CD4-positive, alpha-beta T cell (primary cell): ENCODE measurements at regions not wholly inside any gene's neighbourhood (a gene's known extent, or its start where the extent isn't known, plus 50 kb on each side); places are given as distances from the start of the nearest gene placed in this dataset.

Experiments used
- ATAC-seq: fragments of 200-7000 bp; cut with Tn5 transposase; one replicate; pipeline ENCODE4 v1.10.0; 2022; ENCODE audit warnings: mild to moderate bottlenecking; ENCODE audit not compliant: poor library complexity
- CTCF ChIA-PET: fragments of 350-600 bp; sonication (Branson Sonifier 250); formaldehyde crosslinking; loops from one replicate; lab custom pipeline; 2021; ENCODE audit warnings: antibody characterized with exemption, inconsistent platforms; lab: Charles Lee
- POLR2A ChIA-PET: fragments of 350-600 bp; sonication (Branson Sonifier 250); formaldehyde crosslinking; loops from one replicate; lab custom pipeline; 2021; ENCODE audit warnings: antibody characterized with exemption, inconsistent platforms; lab: Charles Lee
- DNase-seq, 14 experiments: peaks; one replicate each; pipeline ENCODE4 v3.0.0-alpha.2; 2013 to 2020; ENCODE audit warnings: mixed read lengths in 2 of 14
- H3K27ac ChIP-seq, 2 donors: one replicate each; pipeline versions ENCODE4 v1.5.1 to v1.7.0; 2013; ENCODE audit warnings: low read length in 2 of 2, low read depth in 1 of 2, mild to moderate bottlenecking in 1 of 2
- H3K27me3 ChIP-seq, 2 experiments: 1 replicate in 1 of 2; 2 replicates in 1 of 2; pipeline versions ENCODE4 v1.6.1 to v1.7.0; 2013; ENCODE audit warnings: low read length in 2 of 2, control low read depth in 1 of 2, mild to moderate bottlenecking in 1 of 2, moderate library complexity in 1 of 2; ENCODE audit not compliant: insufficient read depth in 2 of 2, control insufficient read depth in 1 of 2
- H3K36me3 ChIP-seq: one replicate; pipeline ENCODE4 v1.6.1; 2013; ENCODE audit warnings: low read length, control low read depth; ENCODE audit not compliant: insufficient read depth
- H3K4me1 ChIP-seq: one replicate; pipeline ENCODE4 v1.6.1; 2013; ENCODE audit warnings: low read length, control low read depth; ENCODE audit not compliant: insufficient read depth
- H3K4me3 ChIP-seq: one replicate; pipeline ENCODE4 v1.5.1; 2013; ENCODE audit warnings: mild to moderate bottlenecking, low read length, moderate library complexity
- H3K9me3 ChIP-seq, 2 experiments: 1 replicate in 1 of 2; 2 replicates in 1 of 2; pipeline versions ENCODE4 v1.6.1 to v1.7.0; 2013; ENCODE audit warnings: low read length in 2 of 2, mild to moderate bottlenecking in 2 of 2, control low read depth in 1 of 2, moderate library complexity in 1 of 2; ENCODE audit not compliant: control insufficient read depth in 1 of 2, insufficient read depth in 1 of 2
- H3K27ac Mint-ChIP-seq: one replicate; pipeline ENCODE4 v1.8.0; 2020; ENCODE audit warnings: mixed read lengths
- H3K27me3 Mint-ChIP-seq: one replicate; pipeline ENCODE4 v1.8.0; 2021; ENCODE audit warnings: mixed read lengths
- H3K36me3 Mint-ChIP-seq: one replicate; pipeline ENCODE4 v1.8.0; 2021; ENCODE audit warnings: low read depth, mixed read lengths
- H3K4me1 Mint-ChIP-seq: one replicate; pipeline ENCODE4 v1.8.0; 2021; ENCODE audit warnings: low read depth, mixed read lengths
- H3K4me3 Mint-ChIP-seq: one replicate; pipeline ENCODE4 v1.8.0; 2020; ENCODE audit warnings: mild to moderate bottlenecking, mixed read lengths
- H3K9me3 Mint-ChIP-seq: one replicate; pipeline ENCODE4 v1.8.0; 2020; ENCODE audit warnings: mixed read lengths
- CTCF ChIP-seq: fragments of 200-600 bp; IDR thresholded peaks from one replicate; pipeline ENCODE4 v1.8.0; 2022; ENCODE audit warnings: antibody characterized with exemption, mild to moderate bottlenecking
- intact Hi-C, 2 experiments: fragments of 100-400 bp; cut with DNase I in 1 of 2; cut with micrococcal nuclease in 1 of 2; formaldehyde crosslinking; loops; one replicate each; pipeline versions ENCODE4 v1.15.1 to v1.9.0; 2023 to 2025; cut with DNase I, micrococcal nuclease

GRCh38 chr22:48185071-48186055, 1422.9 kb downstream of the TBC1D22A start:
- DNase-seq (peak in 2 of 14 experiments; percentile 7 to 59), ATAC-seq (no peak)
- H3K9me3 Mint-ChIP-seq = no peaks in the 10 kb centered on the region
- H3K27ac ChIP-seq = no peak overlapping the region
- no peaks in the 10 kb centered on the region for H3K36me3 ChIP-seq
- no peaks in the 10 kb centered on the region for H3K36me3 Mint-ChIP-seq
- no peaks in the 10 kb centered on the region for H3K4me1 ChIP-seq
- ChIA-PET CTCF (no interaction called here), POLR2A (no interaction called here)
- TF ChIP-seq CTCF = no peak
- H3K4me1 Mint-ChIP-seq = no peaks in the 10 kb centered on the region
- intact Hi-C loops = no loop called here
- H3K4me3 Mint-ChIP-seq = no peak overlapping the region
- no peak overlapping the region for H3K27ac Mint-ChIP-seq
- no peak overlapping the region for H3K4me3 ChIP-seq
- H3K9me3 ChIP-seq = peaks cover 0 to 7% of the 10 kb centered on the region in 2 experiments
- H3K27me3 ChIP-seq = no peaks in the 10 kb centered on the region
- no peaks in the 10 kb centered on the region for H3K27me3 Mint-ChIP-seq

- Histone ChIP-seq H3K36me3 (no peaks in the 10 kb centered on the region), H3K27ac (no peak overlapping the region), H3K4me1 (no peaks in the 10 kb centered on the region), H3K4me3 (no peak overlapping the region), H3K27me3 (no peaks in the 10 kb centered on the region), H3K9me3 (peaks cover 0 to 6% of the 10 kb centered on the region in 2 experiments)
- Mint-ChIP-seq H3K4me1 (no peaks in the 10 kb centered on the region), H3K27ac (no peak overlapping the region), H3K27me3 (no peaks in the 10 kb centered on the region), H3K36me3 (no peaks in the 10 kb centered on the region), H3K4me3 (no peak overlapping the region), H3K9me3 (no peaks in the 10 kb centered on the region)
- no peak for ATAC-seq
- ChIA-PET CTCF (no interaction called here), POLR2A (no interaction called here)
- no peak for TF ChIP-seq CTCF
- no peak for DNase-seq
- intact Hi-C loops = no loop called here
These were observed 1420.7 kb downstream of the TBC1D22A start for GRCh38 chr22:48182846-48183805.

- ChIA-PET POLR2A (no interaction called here), CTCF (no interaction called here)
- no peaks in the 10 kb centered on the region for H3K4me1 ChIP-seq
- no peaks in the 10 kb centered on the region for H3K27me3 ChIP-seq
- intact Hi-C loops = no loop called here
- no peak overlapping the region for H3K4me3 ChIP-seq
- H3K36me3 ChIP-seq = no peaks in the 10 kb centered on the region
- H3K9me3 Mint-ChIP-seq = no peaks in the 10 kb centered on the region
- no peak for ATAC-seq
- no peak for TF ChIP-seq CTCF
- DNase-seq = no peak
- H3K36me3 Mint-ChIP-seq = no peaks in the 10 kb centered on the region
- no peaks in the 10 kb centered on the region for H3K4me1 Mint-ChIP-seq
- H3K27ac ChIP-seq = no peak overlapping the region
- no peak overlapping the region for H3K27ac Mint-ChIP-seq
- H3K4me3 Mint-ChIP-seq = no peak overlapping the region
- H3K27me3 Mint-ChIP-seq = no peaks in the 10 kb centered on the region
- peaks cover 0 to 4% of the 10 kb centered on the region in 2 experiments for H3K9me3 ChIP-seq
These were observed 1419.6 kb downstream of the TBC1D22A start for GRCh38 chr22:48182031-48182430.
